NK-92 treated with Interleukin-12 subunit alpha and Interleukin-12 subunit beta, amount 100 ng/mL, for 24 hours (cell line): ENCODE measurements at regions not wholly inside any gene's neighbourhood (a gene's known extent, or its start where the extent isn't known, plus 50 kb on each side); places are given as distances from the start of the nearest gene placed in this dataset.
"Not testable (repeated sequence)": the region's sequence is repeated elsewhere in the genome, so short reads cannot be mapped to it uniquely, and the experiment has no call there.

Experiments
- DNase-seq: peaks from one replicate; lab custom pipeline; 2025; lab: John Stamatoyannopoulos, UW

DNA sequence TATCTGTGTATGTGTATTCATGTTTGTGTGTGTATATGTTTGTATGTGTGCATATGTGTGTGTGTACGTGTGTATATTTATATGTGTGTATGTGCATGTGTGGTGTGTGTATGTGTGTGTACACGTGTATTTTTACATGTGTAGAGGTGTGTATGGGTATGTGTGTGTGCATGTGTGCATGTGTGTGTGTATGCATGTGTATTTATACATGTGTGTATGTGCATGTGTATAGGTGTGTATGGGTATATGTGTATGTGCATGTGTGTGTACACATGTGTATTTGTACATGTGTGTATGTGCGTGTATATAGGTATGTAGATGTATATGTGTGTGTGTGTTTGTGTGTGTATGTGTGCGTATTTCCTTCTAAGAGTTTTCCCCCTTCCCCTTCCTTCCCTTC lies 207.7 kb upstream of the ATP6AP2 start:
- no peak for DNase-seq

DNA sequence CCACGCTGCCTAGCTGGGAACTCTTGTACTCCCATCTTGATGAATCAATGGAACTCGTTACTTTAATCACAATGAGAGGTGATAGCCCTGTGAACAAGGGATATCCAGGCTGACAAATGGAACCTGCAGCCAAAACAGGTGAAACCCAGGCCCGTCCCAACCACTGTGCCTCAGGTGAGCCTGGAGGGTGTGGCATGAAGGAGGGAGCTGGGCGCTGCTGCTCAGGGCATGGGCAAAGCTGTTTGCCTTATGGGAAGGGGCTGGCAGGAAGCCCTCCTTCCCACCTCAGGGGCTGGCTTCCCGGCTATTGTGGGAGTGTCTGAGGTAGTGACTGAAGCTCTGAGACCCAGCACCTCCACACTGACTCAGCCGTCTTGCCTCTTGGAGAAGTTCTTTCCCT lies 209.4 kb upstream of the ATP6AP2 start:
- DNase-seq: no peak

DNA sequence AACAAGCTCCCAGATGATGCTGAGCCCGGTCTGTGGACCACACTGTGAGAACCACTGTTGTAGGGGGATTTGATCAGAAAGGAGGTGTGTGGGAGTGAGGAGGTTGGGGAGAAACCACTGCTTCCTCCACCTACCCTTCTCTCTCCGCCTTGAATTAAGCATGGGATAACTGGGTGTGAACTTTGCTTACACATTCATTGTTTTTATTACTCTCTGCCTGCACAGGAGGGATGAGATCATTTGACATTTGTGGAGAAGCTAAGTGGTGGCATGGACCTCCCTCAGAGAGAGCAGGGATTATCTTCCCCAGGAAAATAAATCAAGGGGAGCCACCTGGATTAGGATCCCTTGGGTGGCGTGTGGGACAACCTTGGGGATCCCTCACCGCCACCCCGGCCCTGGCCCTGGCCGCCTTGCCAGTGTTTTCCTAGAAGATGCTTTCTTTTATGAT lies 212.1 kb upstream of the ATP6AP2 start:
- no peak for DNase-seq

DNA sequence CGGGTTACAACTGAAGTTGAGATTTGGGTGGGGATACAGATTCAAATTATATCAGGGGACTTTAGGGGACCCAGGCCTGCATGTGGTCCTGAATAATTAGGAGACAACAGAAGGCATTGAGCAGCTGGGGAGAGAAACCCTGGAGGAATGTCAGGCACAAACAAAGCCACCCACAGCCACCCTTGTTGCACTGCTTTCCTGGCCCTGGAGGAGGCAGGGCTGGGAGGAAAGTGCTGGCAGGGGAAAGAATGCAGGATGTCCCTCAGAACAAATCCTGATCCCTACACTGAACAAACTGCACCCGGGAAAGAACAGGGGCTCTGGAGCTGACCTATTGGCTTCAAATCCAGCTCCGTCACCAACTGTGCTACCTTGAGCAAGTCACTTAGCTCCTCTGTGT lies 214.1 kb upstream of the ATP6AP2 start:
- DNase-seq: no peak

DNA sequence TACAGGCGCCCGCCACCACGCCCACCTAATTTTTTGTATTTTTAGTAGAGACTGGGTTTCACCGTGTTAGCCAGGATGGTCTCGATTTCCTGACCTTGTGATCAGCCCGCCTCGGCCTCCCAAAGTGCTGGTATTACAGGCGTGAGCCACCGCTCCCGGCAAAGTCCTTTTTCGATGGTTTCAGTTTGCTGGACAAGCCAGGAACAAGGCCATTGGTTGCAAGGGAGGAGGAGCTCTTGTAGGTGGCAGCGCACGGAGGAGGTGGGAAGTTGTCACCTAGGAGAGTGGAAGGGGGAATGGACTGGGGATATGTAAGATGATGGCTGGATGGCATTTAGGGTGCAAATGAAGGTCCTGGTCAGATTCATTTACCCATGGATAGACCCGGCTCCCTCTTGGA lies 218.5 kb upstream of the ATP6AP2 start:
- not testable (repeated sequence) for DNase-seq

DNA sequence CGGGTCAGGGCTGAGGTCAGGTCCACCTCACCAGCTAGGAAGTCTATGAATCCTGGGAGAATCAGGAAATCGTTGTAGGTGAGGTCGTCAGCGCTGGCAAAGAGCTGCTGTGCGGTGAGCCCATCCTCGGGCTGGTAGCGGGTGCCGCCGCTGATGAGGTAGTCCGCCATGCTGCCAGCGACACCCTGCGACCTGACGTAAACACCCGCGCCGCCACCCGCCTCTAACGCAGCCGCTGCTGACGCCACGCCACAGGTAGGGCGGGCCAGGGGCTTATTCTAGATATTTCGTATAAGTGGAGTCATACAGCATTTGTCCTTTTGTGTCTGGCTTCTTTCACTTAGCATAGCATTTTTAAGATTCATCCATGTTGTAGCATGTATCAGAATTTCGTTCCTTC lies 220.2 kb upstream of the ATP6AP2 start:
- no peak for DNase-seq

DNA sequence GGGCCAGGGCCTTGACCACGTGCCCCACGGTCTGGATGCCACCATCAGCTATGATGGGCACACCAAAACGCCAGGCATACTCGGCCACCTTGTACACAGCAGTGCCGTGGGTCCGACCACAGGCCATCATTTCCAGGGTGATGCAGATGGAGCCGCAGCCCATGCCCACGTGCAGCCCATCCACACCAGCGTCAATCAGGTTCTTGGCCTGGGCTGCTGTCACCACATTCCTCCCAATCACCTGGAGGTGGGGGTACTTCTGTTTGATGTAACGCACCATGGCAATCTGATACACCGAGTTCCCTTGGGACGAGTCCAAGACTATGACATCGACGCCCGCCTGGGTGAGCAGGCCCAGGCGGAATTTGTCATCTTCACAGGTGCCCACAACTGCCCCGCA lies 221.2 kb upstream of the ATP6AP2 start:
- DNase-seq: no peak

DNA sequence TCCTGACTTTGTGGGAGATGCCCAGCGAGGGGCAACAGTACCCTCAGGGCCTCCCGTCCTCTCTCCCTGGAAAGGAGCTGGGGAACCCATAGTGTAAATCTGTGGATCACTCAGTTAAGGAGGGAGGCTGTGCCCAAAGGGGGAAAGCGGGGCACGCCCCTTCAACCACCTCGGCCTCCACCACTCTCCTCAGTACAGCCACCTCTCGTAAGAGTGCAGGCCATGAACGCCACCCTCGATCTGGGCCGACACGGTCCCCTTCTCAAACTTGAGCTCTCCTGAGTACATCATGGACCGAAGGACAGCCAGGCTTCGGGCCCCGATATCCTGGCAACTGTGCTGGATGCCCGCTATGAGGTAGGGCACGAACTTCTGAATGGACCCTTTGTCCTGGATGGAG lies 221.8 kb upstream of the ATP6AP2 start:
- no peak for DNase-seq

DNA sequence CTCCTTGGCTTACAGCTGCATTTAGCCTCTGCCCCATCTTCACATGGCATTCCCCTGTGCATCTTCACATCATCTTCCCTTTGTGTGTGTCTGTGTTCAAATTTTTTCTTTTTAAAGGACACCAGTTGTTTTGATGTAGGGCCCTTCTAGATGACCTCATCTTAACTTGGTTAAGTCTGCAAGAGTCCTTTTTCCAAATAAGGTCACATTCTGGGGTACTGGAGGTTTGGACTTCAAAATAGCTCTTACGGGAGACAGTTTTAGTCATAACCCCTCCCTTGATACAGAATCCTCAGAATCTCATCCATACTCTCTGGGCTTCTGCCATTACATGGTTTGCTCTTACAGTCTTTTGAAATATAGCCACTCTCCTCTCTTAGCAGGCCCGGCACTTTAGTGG lies 231.5 kb upstream of the ATP6AP2 start:
- DNase-seq: no peak

DNA sequence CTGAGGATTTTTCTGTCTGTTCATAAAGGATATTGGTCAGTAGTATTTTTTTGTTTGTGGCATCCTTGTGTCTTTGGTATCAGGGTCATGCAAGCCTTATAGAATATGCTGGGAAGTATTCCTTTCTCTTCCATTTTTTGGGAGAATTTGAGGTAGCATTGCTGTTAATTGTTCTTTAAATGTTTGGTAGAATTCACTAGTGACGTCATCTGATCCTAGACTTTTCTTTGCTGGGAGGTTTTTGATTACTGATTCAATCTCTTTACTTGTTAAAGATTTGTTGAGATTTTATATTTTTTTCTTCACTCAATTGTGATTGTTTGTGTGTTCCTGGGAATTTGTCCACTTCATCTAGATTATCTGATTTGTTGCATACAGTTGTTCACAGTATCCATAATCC lies 234.4 kb upstream of the ATP6AP2 start:
- DNase-seq: no peak

DNA sequence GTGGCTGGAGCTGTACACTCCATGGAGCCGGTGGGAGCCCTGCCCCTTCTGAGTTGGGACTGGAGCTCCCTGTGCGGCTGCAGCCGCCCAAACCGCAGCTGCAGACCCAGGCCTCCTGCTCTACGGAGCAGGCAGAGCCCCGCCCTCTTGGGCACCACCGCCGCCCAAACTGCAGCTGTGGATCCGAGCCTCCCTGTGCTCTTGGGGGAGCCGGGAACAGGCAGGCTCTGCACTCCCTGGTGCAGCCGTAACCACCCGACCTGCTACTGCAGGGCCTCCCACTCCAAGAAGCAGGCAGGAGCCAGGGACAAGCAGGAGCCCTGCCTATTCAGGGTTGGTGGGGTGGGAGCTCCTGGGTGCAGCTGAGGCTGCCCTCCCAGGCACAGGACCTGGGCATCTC lies 237.5 kb upstream of the ATP6AP2 start:
- DNase-seq: no peak

DNA sequence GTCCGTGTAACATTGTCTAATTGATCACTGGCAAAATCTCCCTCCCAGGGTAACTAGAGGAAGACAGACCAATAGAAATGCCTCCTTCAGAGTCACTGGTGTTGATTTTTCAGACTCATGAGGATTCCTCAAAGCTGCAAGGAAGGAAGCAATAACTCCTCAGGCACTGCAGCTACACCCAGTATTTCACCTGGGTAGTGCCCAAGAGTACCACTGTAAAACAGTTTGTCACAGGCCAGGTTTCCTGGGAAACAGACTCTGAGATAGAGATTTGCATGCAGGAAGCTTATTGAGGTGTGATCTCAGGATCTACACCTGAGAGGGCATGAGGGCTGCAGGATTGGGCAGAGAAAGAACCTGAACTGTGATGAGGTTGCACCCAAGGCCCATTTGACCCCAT lies 240.7 kb upstream of the ATP6AP2 start:
- DNase-seq: no peak

DNA sequence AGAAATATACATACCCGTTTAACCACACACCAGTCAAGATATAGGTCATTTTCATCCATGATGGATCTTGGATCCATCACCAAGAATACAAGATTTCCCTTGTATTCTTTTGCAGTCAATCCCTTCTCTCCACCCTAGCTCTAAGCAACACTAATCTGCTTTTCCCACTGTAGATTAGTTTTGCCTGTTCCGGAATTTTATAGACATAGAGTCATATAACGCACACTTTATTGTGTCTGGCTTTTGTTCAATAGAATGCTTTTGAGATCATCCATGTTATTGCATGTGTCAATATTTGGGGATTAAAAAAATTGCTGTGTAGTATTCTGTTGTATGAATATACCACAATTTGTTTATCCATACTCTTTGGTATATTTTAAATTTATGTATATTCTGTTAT lies 235.6 kb upstream of the BCOR start:
- no peak for DNase-seq

DNA sequence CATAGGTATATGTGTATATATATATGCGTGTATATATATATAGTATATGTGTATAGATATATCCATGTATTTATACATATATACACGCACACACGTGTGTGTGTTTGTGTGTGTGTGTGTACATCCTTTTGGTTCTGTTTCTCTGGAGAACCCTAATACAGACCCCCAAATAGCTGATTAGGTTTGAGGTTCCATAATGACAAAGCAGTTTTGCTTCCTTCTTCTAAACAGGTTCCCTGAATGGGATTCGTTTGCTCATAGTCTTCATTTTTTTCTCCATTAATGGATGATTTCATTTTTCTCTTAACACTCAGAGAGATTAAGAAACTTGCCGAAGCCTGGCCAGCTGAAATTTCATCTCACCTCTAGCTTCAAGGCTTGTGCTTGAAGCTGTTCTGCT lies 234.0 kb upstream of the BCOR start:
- no peak for DNase-seq

DNA sequence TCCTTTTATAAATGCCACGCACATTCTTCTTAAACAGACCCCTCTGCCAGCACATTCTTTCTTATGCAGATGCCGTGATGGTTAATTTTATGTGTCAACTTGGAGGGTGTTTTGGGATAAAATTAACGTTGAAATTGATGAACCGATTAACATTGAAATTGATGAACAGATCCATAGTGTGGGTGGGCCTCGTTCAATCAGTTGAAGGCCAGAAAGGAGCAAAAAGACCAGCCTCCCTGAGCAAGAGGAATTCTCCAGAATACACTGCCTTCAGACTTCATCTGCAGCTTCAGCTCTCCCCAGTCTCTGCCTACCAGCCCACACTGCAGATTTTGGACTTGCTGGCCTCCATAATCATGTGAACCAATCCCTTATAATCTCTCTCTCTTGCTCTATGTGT lies 233.6 kb upstream of the BCOR start:
- no peak for DNase-seq

DNA sequence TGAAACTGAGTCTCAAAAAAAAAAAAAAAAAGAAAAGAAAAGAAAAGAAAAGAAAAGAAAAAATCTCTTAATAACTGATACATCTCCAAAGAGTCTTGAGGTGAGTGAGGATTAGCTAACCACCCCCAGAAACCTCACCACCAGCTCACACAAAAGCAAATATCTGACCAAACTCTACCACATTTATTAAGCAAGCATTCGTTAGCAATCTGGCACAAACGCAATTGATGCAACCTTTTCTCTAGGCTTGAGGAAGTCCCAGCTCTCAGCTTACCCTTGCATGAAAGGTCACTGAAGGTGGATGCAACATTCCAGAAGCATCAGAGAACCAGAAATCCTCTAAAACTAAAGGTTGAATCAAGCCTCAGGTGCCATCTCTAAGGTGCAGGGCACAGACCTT lies 231.9 kb upstream of the BCOR start:
- no peak for DNase-seq

DNA sequence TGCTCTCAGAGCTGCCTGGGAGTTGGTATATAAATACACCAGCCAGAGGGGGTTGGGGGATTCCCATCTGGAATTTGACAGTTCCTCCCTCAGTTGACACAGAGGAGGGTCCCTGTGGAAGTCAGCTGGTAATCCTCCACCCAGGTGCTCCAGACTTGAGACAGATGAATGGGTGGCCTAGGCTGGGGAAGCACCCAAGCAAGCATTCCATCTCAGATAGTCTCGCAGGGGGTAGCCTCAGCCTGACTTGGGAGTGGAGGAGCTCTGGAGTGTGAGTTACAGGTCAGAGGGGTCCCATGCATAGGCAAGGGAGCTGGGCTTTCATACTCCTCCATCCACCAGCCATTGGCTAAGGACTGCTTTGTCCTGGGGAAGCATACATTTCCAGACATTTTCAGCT lies 229.3 kb upstream of the BCOR start:
- no peak for DNase-seq

DNA sequence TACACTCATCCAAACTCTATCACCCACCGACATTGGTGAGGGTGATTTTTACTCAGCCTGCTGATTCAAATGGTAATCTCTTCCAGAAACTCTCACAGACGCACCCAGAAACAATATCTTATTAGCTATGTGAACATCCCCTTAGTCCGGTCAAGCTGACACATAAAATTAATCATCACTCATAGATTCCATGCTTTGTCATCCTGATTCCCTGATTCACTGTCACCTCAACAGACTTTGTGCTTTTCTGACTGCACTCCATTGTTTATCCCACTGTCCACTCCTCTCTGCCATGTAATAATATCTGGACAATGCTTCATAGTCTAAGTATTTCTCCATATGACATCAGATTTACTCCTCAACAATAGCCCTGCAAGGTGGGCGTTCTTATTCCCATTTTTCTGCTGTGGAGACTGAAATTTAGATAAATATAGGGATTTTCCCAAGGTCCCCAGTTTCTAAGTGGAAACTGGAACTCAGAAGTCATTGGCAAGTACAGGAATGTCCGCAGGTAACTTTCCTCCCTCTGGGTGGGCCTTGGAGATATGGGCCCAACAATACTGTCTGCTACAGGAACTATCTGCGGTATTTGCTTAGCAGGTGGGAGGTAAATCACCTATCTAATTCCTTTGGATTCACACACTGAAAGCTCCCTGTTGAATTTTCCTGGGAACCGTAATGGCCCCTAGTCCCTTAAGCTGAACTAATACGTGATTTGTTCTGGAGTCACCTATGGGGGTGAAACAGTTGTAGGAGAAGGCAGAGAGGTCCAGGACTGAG lies 228.6 kb upstream of the BCOR start:
- no peak for DNase-seq

DNA sequence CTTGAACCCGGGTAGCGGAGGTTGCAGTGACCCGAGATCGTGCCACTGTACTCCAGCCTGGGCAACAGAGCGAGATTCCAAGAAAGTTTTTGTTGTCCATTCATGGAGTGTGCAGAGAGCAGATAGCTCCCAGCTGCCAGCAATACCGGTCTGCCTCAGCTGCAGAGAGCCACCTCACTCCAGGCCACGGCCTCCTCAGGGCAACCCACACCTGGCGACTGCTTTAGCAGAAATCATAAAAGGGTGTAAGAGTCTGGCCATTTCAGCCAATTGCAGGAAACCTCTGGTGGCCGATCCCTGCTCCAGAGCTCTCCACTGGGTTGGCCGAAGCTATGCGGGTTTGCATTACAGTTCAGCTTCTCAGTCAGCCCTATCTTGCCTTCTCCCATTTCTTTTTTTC lies 227.4 kb upstream of the BCOR start:
- no peak for DNase-seq

DNA sequence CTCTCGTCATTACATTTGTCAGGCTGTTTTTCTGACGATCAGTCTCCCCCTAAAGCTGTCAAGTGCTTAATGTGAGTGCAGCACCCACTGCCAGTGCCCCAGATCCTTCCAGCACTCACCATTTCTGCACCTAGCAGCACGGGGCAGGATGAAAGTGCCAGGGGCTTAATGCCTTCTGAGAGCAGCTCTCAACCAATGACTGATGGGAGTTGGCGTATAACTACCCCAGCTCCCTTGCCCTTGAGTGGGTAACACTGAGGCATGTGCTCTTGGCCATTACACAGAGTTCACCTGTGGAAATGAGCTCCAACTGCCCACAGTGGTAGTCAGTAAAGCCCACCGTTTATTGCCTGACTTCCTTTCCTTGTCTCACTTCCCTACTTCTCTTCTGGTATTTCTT lies 226.2 kb upstream of the BCOR start:
- no peak for DNase-seq

DNA sequence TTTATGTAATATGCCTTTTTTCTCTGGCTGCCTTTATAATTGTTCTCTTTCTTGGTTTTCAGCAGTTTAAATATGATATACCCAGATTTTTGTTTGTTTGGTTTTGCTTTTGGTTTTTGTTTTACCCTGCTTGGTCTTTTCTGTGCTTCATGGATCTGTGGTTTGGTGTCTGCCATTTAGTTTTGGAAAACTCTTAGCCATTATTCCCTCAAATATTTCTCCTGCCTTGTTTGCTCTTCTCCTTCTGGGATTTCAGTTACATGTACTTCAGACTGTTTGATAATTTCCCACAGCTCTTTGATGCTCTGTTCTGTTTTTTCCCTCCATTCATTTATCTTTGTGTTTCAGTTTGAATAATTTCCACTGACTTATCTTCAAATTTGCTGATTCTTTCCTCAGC lies 223.1 kb upstream of the BCOR start:
- DNase-seq: no peak

DNA sequence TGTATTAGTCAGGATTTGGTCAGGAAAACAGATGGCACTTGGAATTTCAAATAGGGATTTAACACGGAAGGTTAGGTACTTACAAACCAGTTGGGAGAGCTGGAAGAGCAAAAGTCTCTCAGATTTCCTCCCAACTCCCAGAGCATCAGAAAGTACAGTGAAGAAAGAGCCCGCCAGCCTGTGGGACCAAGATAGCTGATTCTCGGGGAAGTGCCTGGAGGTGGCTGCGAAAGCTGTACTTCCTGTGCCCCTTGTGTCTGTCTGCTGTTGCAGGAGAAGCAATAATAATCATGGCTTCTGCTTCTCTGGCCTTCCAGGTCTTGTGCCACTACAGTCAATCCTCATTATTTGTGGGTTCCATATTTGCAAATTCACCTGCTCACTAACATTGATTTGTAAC lies 221.0 kb upstream of the BCOR start:
- no peak for DNase-seq

DNA sequence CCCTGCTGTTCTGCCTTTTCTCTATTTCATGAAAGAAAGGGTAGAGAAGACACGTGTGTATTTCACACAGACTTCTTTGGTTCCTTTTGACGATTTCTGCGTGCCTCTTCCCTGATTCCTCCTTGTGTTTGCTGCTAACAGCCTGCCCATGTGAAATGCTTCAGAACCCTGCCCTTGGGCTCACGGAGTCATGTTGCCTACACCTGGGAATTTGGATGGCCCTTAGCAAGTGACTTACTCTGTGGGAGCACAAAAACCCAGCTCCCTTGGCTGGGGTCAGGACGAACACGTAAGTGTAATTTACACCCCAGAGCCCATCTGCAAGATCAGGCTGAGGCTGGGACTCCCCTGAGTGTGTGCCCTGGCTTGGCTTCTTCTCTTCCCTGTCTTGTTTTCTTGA lies 220.3 kb upstream of the BCOR start:
- DNase-seq: no peak

DNA sequence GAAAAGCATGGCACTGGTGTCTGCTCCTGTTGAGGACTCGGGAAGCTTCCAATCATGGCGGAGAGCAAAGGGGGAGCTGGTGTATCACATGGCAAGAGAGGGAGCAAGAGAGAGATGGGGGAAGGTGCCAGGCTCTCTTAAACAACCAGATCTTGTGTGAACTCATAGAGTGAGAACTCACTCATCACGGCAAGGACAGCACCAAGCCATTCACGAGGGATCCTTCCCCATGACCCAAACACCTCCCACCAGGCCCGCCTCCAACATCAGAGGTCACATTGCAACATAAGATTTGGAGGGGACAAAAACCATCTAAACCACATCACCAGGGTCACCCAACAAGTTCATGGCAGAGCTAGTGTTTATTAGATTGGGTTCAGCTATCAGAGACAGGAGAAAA lies 218.7 kb upstream of the BCOR start:
- no peak for DNase-seq

DNA sequence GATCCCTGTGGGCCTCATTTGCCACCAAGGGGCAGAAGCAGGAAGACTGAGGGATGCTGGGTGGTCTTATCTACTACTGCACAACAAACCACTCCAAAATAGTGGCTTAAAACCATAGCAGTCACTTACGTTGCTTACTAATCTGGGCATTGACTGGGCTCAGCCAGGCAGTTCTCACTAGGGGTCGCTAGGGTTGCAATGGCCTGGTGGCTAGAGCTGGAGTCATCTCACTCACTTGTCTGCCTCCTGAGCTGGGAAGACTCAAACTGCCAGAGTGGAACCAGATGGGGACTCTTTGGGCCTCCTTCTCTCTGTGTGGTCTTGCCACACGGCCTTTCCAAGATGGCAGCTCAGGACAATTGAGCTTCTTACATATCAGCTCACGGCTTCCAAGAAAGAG lies 216.3 kb upstream of the BCOR start:
- no peak for DNase-seq
